H1 (cell line): ENCODE measurements at regions not wholly inside any gene's neighbourhood (a gene's known extent, or its start where the extent isn't known, plus 50 kb on each side); places are given as distances from the start of the nearest gene placed in this dataset.

Source experiments
- HDAC2 ChIP-seq, 2 experiments: fragments of 300-600 bp in 1 of 2; sonication (generic) in 1 of 2; IDR thresholded peaks; 2 replicates each; pipeline ENCODE4 v1.6.1; 2011 to 2012; ENCODE audit warnings: low read depth in 2 of 2, low read length in 2 of 2, mild to moderate bottlenecking in 2 of 2, moderate library complexity in 2 of 2, borderline replicate concordance in 1 of 2, inconsistent platforms in 1 of 2
- JUN ChIP-seq: IDR thresholded peaks from 2 replicates; pipeline ENCODE4 v1.6.1; 2011; ENCODE audit warnings: low read depth, mild to moderate bottlenecking, improper control_type of control experiment, low read length
- NANOG ChIP-seq: IDR thresholded peaks from 2 replicates; pipeline ENCODE4 v1.6.1; 2011; ENCODE audit warnings: low read length, low read depth, mild to moderate bottlenecking, inconsistent platforms; ENCODE audit not compliant: insufficient read depth, poor library complexity, severe bottlenecking
- YY1 ChIP-seq: IDR thresholded peaks from 2 replicates; pipeline ENCODE4 v1.6.1; 2011; ENCODE audit warnings: low read depth, mild to moderate bottlenecking, low read length
- TF ChIP-seq, protein P1 (sequence below): IDR thresholded peaks from 2 replicates; pipeline ENCODE4 v1.6.1; 2012; ENCODE audit warnings: low read length, inconsistent platforms
- TF ChIP-seq, protein P2 (sequence below): IDR thresholded peaks from 2 replicates; pipeline ENCODE4 v1.6.1; 2012; ENCODE audit warnings: inconsistent platforms

DNA sequence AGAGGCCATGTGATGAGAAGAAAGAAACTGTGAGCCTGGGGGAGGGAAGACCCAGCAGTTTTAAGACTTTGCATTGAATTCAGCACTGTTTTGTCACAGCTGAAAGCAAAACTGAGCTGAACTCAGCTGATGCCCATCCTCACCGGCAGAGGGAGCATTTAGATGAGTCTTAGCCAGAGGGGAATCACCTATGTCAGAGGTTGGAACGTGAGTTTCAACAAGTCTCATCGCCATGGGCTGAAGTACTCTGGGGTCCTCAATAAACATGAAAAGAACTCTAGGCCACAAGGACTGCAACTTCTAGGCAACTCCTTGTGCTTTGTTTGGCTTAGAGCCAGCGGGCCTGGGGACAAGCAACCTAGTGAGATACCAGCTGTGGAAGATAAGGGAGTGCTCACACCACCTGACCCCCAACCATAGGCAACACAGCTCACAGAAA is 324.5 kb downstream of the TBL1XR1 start (continued):
- TF ChIP-seq, protein P1, sequence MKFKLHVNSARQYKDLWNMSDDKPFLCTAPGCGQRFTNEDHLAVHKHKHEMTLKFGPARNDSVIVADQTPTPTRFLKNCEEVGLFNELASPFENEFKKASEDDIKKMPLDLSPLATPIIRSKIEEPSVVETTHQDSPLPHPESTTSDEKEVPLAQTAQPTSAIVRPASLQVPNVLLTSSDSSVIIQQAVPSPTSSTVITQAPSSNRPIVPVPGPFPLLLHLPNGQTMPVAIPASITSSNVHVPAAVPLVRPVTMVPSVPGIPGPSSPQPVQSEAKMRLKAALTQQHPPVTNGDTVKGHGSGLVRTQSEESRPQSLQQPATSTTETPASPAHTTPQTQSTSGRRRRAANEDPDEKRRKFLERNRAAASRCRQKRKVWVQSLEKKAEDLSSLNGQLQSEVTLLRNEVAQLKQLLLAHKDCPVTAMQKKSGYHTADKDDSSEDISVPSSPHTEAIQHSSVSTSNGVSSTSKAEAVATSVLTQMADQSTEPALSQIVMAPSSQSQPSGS, result no peak
- TF ChIP-seq, protein P2, sequence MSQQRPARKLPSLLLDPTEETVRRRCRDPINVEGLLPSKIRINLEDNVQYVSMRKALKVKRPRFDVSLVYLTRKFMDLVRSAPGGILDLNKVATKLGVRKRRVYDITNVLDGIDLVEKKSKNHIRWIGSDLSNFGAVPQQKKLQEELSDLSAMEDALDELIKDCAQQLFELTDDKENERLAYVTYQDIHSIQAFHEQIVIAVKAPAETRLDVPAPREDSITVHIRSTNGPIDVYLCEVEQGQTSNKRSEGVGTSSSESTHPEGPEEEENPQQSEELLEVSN, result no peak
- no peak for TF ChIP-seq JUN
- no peak for TF ChIP-seq HDAC2 (IDR thresholded peaks at IDR 0.05; ENCODE audit: borderline replicate concordance in 1 of 2, low read depth in 2 of 2, low read length in 2 of 2)
- TF ChIP-seq YY1, result no peak
- no peak for TF ChIP-seq NANOG
